AG04450 (cell line): ENCODE measurements at regions not wholly inside any gene's neighbourhood (a gene's known extent, or its start where the extent isn't known, plus 50 kb on each side); places are given as distances from the start of the nearest gene placed in this dataset.
"Not testable (repeated sequence)": the region's sequence is repeated elsewhere in the genome, so short reads cannot be mapped to it uniquely, and the experiment has no call there.

Experiments used
- CTCF ChIA-PET: fragments of 300-600, 350-600 bp; formaldehyde crosslinking; extraction: SDS; loops from one replicate; lab custom pipeline; 2022; ENCODE audit warnings: antibody characterized with exemption, inconsistent platforms; lab: Charles Lee
- POLR2A ChIA-PET: fragments of 350-600 bp; formaldehyde crosslinking; extraction: SDS; loops from one replicate; lab custom pipeline; 2021; ENCODE audit warnings: antibody characterized with exemption, inconsistent platforms; lab: Yijun Ruan, JAX
- DNase-seq: peaks from one replicate; pipeline ENCODE4 v3.0.0-alpha.2; 2011; ENCODE audit warnings: low read depth, low spot score
- H3K27ac ChIP-seq: one replicate; pipeline ENCODE4 v1.5.1; 2012; ENCODE audit warnings: low read depth, low read length, control low read depth
- H3K27me3 ChIP-seq: one replicate; pipeline ENCODE4 v1.6.0; 2012; ENCODE audit warnings: low read length; ENCODE audit not compliant: control insufficient read depth, insufficient read depth
- H3K4me3 ChIP-seq: 2 replicates; pipeline ENCODE4 v1.5.1; 2011; ENCODE audit warnings: mild to moderate bottlenecking, low read depth, low read length, control low read depth
- H3K9me3 ChIP-seq: 2 replicates; pipeline ENCODE4 v1.5.1; 2012; ENCODE audit warnings: low read length; ENCODE audit not compliant: control insufficient read depth, insufficient read depth
- CTCF ChIP-seq: IDR thresholded peaks from 2 replicates; pipeline ENCODE4 v1.5.1; 2011; ENCODE audit warnings: low read depth, low read length, control low read depth, inconsistent platforms

GRCh38 chr1:104322131-104322530 is 572.4 kb downstream of the AMY1C start:
- CTCF ChIA-PET: no interaction called here
- H3K27me3 ChIP-seq: no peaks in the 10 kb centered on the region
- POLR2A ChIA-PET: no interaction called here
- H3K4me3 ChIP-seq: no peak overlapping the region
- no peaks in the 10 kb centered on the region; the same call in 1 of the 2 replicates for H3K9me3 ChIP-seq
- no peak for DNase-seq
- no peak overlapping the region for H3K27ac ChIP-seq
- TF ChIP-seq CTCF: no peak

GRCh38 chr1:104329278-104329677 is 579.6 kb downstream of the AMY1C start:
- TF ChIP-seq CTCF: no peak
- no peak overlapping the region for H3K4me3 ChIP-seq
- POLR2A ChIA-PET: no interaction called here
- CTCF ChIA-PET: no interaction called here
- no peak overlapping the region for H3K27ac ChIP-seq
- no peak for DNase-seq
- H3K9me3 ChIP-seq: peaks cover 3% of the 10 kb centered on the region; the same call in 1 of the 2 replicates
- H3K27me3 ChIP-seq: no peaks in the 10 kb centered on the region

GRCh38 chr1:104331763-104332162 is 582.1 kb downstream of the AMY1C start:
- no peak overlapping the region for H3K27ac ChIP-seq
- CTCF ChIA-PET: no interaction called here
- DNase-seq: no peak
- TF ChIP-seq CTCF: no peak
- H3K27me3 ChIP-seq: no peaks in the 10 kb centered on the region
- H3K4me3 ChIP-seq: no peak overlapping the region
- POLR2A ChIA-PET: no interaction called here
- peaks cover 3% of the 10 kb centered on the region for H3K9me3 ChIP-seq

- H3K4me3 ChIP-seq, H3K27ac ChIP-seq, H3K9me3 ChIP-seq, POLR2A ChIA-PET, DNase-seq, CTCF ChIA-PET, H3K27me3 ChIP-seq: not testable (repeated sequence)
Observed at GRCh38 chr1:104337927-104338326, 588.2 kb downstream of the AMY1C start.

- no peak for DNase-seq
- POLR2A ChIA-PET: no interaction called here
- CTCF ChIA-PET: no interaction called here
- no peak for TF ChIP-seq CTCF
- H3K9me3 ChIP-seq: peaks cover 12% of the 10 kb centered on the region
- no peaks in the 10 kb centered on the region for H3K27me3 ChIP-seq
- H3K27ac ChIP-seq: no peak overlapping the region
- H3K4me3 ChIP-seq: no peak overlapping the region
Observed at GRCh38 chr1:104341944-104342343, 592.2 kb downstream of the AMY1C start.

- no peaks in the 10 kb centered on the region for H3K27me3 ChIP-seq
- DNase-seq: no peak
- no peak overlapping the region for H3K4me3 ChIP-seq
- H3K27ac ChIP-seq: no peak overlapping the region
- CTCF ChIA-PET: no interaction called here
- TF ChIP-seq CTCF: no peak
- H3K9me3 ChIP-seq: peaks cover 13% of the 10 kb centered on the region
- POLR2A ChIA-PET: no interaction called here
Observed at GRCh38 chr1:104348277-104348676, 598.6 kb downstream of the AMY1C start.
